ENCODE measurements at regions not wholly inside any gene's neighbourhood (a gene's known extent, or its start where the extent isn't known, plus 50 kb on each side); places are given as distances from the start of the nearest gene placed in this dataset.

GRCh38 chr1:87786229-87786628 lies 457.5 kb downstream of the LMO4 start:
- TF ChIP-seq CTCF (conservative IDR thresholded peaks at IDR 0.05 in 1 of 2, IDR thresholded peaks at IDR 0.05 in 1 of 2; ENCODE audit: low read depth in 1 of 2, low read length in 2 of 2) (no peak), EZH2 (IDR thresholded peaks at IDR 0.05; ENCODE audit: low read length, missing control alignments) (no peak)

Data from fibroblast of lung (primary cell).